ENCODE measurements at regions not wholly inside any gene's neighbourhood (a gene's known extent, or its start where the extent isn't known, plus 50 kb on each side); places are given as distances from the start of the nearest gene placed in this dataset.

DNA sequence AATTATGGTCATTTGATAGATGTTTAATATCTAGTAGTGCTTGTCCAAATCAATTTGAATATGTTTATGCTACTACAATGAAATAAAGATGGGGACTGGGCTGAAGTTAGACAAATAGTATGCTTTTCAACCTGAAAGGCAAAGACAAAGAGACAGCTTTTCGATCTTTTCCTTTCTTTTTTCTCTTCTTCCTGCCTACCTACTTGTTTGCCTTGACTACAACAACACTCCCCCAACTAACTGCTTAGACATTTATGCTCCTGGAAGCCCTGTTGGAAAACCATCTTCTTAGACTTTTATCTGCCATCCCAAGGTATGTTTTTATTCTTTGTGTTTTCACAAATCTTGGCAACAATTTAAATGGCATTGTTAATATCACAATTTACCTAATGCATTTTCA is 374.4 kb upstream of the DDI1 start:
- no peak for DNase-seq (ENCODE audit: low read depth in 2 of 2)

DNA sequence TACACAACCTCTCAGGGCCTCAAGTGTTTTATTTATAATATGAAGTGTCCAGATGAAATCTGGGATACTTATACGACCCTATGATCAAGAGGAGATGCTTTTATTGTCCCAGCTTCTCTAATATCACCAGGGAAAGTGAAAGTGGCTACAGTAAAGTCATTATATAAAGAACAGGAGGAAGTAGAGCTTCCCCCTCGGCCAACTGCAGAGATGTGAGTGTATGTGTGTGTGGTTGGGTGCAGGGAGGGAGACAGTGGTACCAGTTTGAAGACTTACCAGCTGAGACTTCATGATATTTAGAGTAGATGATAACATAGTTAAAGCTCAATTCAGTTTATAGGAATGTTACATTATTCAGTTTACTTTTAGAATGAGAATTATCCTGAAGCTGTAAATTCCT is 373.6 kb upstream of the DDI1 start:
- DNase-seq (ENCODE audit: low read depth in 2 of 2), result no peak

- no peak for DNase-seq (ENCODE audit: low read depth in 2 of 2)
Measured at GRCh38 chr11:103668859-103669258, 367.6 kb upstream of the DDI1 start.

GRCh38 chr11:103671143-103671651 is 365.2 kb upstream of the DDI1 start:
- no peak for DNase-seq (ENCODE audit: low read depth in 2 of 2)

GRCh38 chr11:103673773-103674172 is 362.7 kb upstream of the DDI1 start:
- no peak for DNase-seq (ENCODE audit: low read depth in 2 of 2)

- no peak for DNase-seq (ENCODE audit: low read depth in 2 of 2)
Measured at GRCh38 chr11:103676413-103676812, 360.0 kb upstream of the DDI1 start.

GRCh38 chr11:103680826-103681225 is 355.6 kb upstream of the DDI1 start:
- no peak for DNase-seq (ENCODE audit: low read depth in 2 of 2)

DNA sequence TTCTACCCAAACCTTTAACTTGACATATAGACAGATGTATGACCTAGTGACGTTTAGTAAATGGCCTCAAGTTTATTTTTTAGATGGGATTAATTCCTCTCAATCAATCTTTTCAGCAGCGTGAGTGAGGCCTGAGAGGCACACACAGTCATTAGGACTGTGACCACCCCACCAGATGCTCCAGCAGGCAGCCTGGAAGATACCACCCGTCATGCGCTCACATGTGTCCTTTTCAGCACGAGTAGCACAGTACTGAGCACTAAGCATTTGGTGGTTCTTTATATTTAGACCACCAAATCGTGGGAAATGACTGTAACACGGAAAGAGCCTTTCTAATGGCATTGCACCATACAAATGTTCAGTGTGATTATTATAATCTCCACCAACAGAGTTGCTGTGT is 354.6 kb upstream of the DDI1 start:
- DNase-seq (ENCODE audit: low read depth in 2 of 2), result no peak

- DNase-seq (ENCODE audit: low read depth in 2 of 2), result peak in 1 of 2 donors; percentile 2
Measured at GRCh38 chr11:103682318-103683184, 353.9 kb upstream of the DDI1 start.

DNA sequence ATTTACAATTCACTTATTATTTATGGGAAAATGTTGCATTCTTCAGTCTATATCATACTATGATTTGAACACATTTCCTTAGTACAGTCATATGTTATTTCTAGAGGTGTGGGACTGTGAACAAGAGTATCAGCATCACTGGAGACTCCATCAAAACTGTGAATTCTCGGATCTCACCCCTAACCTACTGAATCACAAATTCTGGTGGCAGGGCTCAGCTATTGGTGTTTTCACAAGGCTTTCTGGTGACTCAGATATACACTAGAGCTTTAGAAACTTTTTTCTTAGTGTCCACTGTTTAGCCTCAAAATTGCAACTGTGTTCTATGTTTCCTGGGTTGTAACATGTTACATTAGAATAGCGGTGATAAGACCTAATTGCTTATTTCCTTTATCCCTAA is 352.9 kb upstream of the DDI1 start:
- DNase-seq (ENCODE audit: low read depth in 2 of 2), result no peak

DNA sequence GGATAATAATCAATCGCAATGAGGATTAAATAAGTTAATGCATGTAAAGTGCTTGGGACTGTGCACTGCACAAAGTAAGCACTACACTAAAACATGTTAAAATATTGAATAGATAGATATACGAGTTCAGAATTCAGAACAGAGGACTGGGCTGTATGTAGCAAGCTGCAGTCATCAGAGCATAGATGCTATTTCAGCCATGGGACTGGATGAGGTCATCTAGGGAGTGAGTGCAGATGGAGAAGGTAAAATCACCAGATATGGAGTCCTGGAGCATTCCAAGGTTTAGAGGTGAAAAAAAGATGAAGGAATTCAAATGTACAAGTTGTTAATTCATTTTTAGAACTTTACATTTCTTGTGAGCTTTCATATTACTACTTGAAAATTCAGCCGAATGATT is 347.5 kb upstream of the DDI1 start:
- DNase-seq (ENCODE audit: low read depth in 2 of 2), result no peak

- DNase-seq (ENCODE audit: low read depth in 2 of 2), result no peak
Measured at GRCh38 chr11:103690356-103690755, 346.1 kb upstream of the DDI1 start.

DNA sequence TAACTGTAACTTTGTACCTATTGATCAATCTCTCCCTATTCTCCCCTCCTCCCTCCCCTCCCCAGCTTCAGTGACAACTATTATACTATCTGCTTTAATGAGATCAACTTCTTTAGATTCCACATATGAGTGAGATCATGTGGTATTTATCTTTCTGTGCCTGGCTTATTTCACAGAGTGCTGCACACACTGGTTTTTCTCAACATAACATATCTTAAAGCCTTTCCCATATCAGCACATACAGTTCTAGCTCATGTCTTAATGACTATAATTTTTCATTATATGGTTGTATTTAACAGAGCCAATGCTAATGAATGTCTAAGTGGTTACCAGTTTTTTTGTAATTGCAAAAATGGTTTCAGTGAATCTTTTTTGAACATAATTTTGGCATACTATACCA is 340.3 kb upstream of the DDI1 start:
- DNase-seq (ENCODE audit: low read depth in 2 of 2), result no peak

- no peak for DNase-seq (ENCODE audit: low read depth in 2 of 2)
Measured at GRCh38 chr11:103699216-103699615, 337.2 kb upstream of the DDI1 start.

DNA sequence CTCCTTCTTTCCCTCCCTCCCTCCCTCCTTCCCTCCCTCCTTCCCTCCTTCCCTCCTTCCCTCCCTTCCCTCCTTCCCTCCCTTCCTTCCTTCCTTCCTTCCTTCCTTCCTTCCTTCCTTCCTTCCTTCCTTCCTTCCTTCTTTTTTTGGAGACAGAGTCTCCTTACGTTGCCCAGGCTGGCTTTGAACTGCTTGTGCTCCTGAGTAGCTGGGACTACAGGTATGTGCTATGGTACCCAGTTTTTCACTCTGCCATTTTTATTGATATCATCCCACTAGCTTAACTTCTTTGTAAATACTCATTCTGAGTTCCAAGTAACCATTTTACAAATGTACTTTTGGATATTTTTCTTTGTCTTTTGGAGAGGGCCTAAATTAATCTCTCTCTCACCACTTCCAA is 336.8 kb upstream of the DDI1 start:
- DNase-seq (ENCODE audit: low read depth in 2 of 2), result no peak

DNA sequence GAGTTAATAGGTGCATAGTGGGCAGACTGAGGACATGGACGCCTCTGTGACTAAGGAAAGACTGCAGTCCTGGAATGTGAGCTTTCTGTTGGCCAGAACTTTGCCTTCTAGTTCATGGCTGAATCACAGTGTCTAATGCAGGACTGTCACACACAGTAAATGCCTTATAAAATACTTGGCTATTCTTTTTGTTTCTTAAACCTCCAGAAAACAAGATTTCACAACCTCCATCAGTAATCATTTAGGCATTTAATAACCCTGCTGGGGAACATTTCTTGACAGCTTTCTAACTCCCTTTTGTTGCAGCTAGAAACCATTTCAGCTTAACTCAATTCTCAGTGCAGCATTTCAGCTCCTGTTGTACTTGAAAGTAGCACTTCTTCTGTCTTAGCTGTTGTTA is 335.8 kb upstream of the DDI1 start:
- DNase-seq (ENCODE audit: low read depth in 2 of 2), result no peak

DNA sequence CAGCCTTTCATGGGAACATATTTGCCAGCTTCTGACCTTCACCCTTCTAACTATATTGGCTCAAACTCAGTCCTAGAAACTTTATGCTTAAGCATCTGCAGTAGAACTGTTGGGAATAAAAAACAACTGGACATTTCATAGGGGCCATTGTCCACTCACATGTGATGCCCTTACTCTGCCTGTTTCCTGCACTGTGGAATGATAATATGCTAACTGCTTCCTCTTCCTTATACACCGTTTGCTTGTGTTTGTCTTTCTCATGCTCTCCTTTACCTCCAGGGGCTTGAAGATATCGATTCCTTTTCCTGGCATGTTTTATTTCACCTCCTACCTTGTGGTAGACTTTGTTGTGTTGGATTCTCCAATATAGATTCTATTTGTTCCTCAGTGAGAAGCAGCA is 333.0 kb upstream of the DDI1 start:
- DNase-seq (ENCODE audit: low read depth in 2 of 2), result no peak

DNA sequence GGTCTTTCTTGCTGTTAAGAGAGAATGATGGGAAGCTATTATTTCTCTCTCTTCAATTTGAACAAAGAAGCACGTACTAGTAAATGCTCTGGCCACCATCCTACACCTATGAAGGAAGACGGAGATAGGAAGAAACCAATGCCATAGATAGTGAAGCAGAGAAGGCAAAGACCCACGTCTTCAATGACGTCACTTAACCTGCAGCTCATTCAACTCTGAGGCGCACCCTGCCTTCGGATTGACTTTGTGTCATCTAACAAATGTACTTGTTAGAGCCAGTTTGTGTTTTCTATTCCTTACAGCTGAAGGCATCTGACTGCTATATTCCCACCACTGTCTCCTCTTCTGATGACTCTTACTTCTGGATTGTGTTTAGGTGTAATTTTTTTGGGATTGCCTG is 332.5 kb upstream of the DDI1 start:
- DNase-seq (ENCODE audit: low read depth in 2 of 2), result no peak

GRCh38 chr11:103705642-103706041 is 330.8 kb upstream of the DDI1 start:
- DNase-seq (ENCODE audit: low read depth in 2 of 2), result no peak

GRCh38 chr11:103709371-103709770 is 327.1 kb upstream of the DDI1 start:
- no peak for DNase-seq (ENCODE audit: low read depth in 2 of 2)

GRCh38 chr11:103714246-103714645 is 322.2 kb upstream of the DDI1 start:
- DNase-seq (ENCODE audit: low read depth in 2 of 2), result no peak

DNA sequence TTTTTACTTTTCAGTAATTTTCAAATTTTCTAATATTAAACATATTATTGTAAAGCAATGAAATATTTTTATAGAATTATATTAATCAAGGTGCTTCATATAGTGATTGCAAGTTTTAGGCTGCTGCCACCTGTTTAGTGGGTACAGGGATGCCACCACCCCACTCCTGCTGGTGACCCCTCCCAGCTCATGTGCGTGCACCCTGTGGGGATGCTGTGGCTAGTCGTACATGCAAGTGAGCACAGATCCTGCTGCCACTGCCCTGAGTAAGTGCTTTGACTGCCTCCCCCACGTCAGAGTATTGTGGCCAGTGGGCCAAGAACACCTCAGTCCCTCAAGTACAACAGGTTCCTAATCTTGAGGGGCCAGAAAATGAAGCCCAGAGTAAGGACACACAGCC is 320.1 kb upstream of the DDI1 start:
- DNase-seq (ENCODE audit: low read depth in 2 of 2), result no peak

- no peak for DNase-seq (ENCODE audit: low read depth in 2 of 2)
Measured at GRCh38 chr11:103727262-103727661, 309.2 kb upstream of the DDI1 start.

GRCh38 chr11:103729617-103730016 is 306.8 kb upstream of the DDI1 start:
- no peak for DNase-seq (ENCODE audit: low read depth in 2 of 2)

Measured in stimulated activated CD8-positive, alpha-beta memory T cell treated with anti-CD3 and anti-CD28 coated beads, Interleukin-2, amount 100 ng/mL, for 1 hour (primary cell).